Superior temporal gyrus (tissue), 1 donor: ENCODE measurements at regions not wholly inside any gene's neighbourhood (a gene's known extent, or its start where the extent isn't known, plus 50 kb on each side); places are given as distances from the start of the nearest gene placed in this dataset.
"Not testable (repeated sequence)": the region's sequence is repeated elsewhere in the genome, so short reads cannot be mapped to it uniquely, and the experiment has no call there.

Experiments
- DNase-seq: peaks from one replicate; pipeline ENCODE4 v3.0.0-alpha.2; 2016; ENCODE audit errors: extremely low spot score

- no peak for DNase-seq
Observed at GRCh38 chrX:55142206-55142918, 53.5 kb downstream of the PAGE2 start.

- DNase-seq, result no peak
Observed at GRCh38 chrX:55142919-55143310, 54.1 kb downstream of the PAGE2 start.

DNA sequence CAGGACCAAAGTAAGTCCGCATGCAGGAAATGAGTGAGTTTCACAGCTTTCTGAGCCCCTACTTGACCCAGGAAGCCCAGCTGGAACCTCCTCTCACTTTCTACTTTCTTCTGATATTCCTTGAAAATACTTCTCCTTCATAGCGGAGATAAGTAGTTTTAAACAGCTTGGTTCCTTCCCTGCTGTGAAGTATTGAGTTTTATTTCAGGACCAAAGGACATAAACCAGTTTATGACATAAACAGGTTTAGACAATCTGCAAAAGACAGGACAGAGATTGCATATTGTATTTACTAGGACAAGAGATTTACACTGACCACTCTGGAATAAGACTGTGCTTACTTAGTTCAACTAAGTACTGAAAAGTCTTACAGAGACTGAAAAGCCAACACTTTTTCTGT is 54.8 kb downstream of the PAGE2 start:
- DNase-seq, result no peak

GRCh38 chrX:55144697-55145096 is 55.9 kb downstream of the PAGE2 start:
- no peak for DNase-seq

GRCh38 chrX:55149242-55149641 is 60.4 kb downstream of the PAGE2 start:
- DNase-seq, result no peak

DNA sequence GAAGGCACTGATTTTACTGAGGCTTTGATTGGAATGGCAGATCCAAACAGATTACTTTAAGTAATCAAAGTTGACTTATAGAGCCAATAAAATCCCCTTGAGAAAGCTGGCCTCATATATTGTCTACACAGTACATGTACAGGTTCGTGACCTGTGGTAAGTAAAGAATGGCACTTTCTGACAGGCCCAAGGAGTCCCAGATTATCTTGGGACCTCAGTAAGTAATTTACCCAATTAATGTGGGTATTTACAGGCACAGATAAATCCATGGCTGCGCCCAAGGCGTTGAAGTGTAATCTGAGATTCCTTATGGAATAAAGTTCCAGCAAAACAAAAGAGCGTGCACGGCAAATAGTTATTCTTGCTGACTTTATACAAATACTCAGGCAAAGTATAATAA is 62.4 kb downstream of the PAGE2 start:
- no peak for DNase-seq

DNA sequence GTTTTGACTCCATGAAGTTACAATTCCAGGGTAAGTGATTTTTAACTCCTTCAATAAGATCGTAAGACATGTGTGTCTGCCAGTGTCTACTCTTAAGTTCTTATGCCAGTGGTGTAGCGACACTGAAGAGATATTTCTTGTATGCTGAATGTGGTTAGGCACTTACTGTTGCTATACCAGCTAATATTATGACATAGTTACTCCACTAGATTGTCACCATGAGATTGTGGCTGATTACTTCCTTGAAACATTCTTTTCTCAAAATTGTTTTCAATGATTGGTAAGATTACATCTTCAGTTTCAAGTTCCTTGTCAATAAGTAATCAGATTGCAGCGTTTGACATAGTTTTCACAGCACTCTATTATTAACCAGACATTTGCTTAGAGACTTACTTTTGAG is 60.6 kb upstream of the PAGE5 start:
- no peak for DNase-seq

DNA sequence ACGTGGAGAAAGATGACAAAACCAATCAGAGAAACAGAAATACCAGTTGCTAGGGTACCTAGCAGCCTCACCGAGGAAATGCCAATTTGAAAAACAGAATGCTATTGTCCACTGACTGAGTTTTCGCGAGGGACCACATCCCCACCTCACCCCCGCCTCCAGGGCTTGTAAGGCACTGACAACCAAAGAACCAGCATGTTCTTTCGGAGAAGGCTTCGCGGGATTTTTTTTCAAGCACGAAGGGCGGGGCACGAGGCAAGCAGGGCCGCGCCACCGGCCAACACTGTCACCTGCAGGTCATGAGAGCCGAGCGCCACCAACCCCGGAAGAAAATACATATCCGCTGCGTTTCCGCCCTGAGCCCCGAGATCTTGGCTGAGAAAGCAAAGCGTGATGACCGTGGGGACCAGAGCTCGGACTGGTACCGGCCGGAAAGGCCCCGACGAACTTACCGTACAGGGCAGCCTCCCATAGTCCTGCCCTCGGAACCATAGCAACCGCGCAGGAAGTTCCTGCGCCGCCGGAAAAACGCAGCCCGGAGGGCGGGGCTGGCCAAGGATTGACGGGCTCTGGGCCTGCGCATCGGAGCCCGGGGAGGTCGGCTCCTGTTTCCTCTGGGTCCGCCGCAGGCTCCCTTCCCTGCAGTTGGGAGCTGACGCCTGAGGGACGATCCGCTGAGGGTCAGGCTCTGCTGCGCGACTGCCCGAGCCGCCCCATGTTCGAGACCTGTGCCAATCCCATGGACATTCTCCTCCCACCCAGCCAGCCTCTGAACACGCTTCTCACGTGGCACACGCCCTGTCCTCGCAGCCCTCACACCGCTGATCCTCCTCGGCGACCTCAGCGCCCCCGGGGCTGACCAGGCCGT is 59.2 kb upstream of the PAGE5 start:
- peak; percentile 87 for DNase-seq

GRCh38 chrX:55161581-55161980 is 58.6 kb upstream of the PAGE5 start:
- peak; percentile 10 for DNase-seq

- DNase-seq, result no peak
Observed at GRCh38 chrX:55163171-55163570, 57.0 kb upstream of the PAGE5 start.

DNA sequence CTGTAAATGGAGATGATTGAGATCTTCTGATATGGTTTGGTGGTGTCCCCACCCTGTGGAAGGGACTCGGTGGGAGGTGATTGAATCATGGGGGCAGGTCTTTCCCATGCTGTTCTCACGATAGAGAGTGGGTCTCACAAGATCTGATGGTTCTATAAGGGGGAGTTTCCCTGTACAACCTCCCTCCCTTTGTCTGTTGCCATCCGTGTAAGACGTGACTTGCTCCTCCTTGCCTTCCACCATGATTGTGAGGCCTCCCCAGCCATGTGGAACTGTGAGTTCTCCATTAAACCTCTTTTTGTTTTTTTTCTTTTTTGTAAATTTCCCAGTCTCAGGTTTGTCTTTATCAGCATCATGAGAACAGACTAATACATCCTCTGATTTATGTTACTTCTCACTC is 55.1 kb upstream of the PAGE5 start:
- DNase-seq, result not testable (repeated sequence)

- no peak for DNase-seq
Observed at GRCh38 chrX:55167124-55167803, 52.9 kb upstream of the PAGE5 start.

DNA sequence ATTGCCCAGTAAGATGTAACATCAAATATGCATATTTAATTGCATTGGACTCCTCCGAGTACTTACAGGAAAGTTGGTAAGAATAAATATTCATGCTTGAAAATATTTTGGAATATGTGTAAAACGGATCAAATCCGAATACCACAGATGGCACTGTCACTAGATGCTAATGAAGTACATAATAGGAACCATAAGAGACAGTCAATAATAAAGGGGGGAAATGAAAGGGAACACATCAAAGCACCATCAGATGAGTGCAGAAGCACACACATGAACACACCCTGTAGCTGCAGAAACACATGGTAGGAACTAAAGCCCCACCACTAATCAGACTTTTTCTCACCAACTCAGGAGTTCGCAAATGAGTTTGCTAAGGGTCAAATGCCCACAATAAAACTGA is 52.2 kb upstream of the PAGE5 start:
- DNase-seq, result no peak

DNA sequence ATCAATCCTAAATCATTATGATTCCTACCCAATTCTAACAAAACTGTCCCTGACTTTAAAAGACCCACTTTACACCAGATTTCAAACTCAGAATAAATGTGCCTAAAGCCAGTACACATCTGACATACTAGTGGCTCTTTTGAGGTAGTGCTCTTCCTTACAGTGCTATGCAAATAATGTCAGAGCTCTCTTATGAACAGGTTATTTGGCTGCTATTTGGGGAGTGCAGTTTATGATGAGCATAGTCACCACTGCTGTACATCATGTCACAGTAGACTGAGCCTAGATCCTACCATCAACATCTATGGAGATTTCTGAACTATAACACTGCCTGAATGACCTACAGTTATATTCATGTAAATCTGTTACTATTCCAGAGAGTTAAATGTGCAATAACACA is 50.4 kb upstream of the PAGE5 start:
- DNase-seq, result no peak
